Astrocyte of the spinal cord (primary cell): ENCODE measurements at regions not wholly inside any gene's neighbourhood (a gene's known extent, or its start where the extent isn't known, plus 50 kb on each side); places are given as distances from the start of the nearest gene placed in this dataset.

ENCODE experiments used
- DNase-seq: peaks from one replicate; pipeline ENCODE4 v3.0.0; 2011; ENCODE audit warnings: low read depth, low spot score
- H3K4me3 ChIP-seq: 2 replicates; pipeline ENCODE4 v1.5.1; 2011; ENCODE audit warnings: low read depth, mild to moderate bottlenecking, low read length, moderate library complexity
- CTCF ChIP-seq: IDR thresholded peaks from 2 replicates; pipeline ENCODE4 v1.5.1; 2012; ENCODE audit warnings: low read depth, mild to moderate bottlenecking, low read length, inconsistent platforms
- in situ Hi-C: cut with HindIII; loops from 2 replicates; pipeline ENCODE4 v1.10.0; 2017; ENCODE audit warnings: low sequenced_read_pairs

GRCh38 chr5:29015523-29015922 is 1977.1 kb upstream of the CDH9 start:
- DNase-seq: no peak
- no peak overlapping the region for H3K4me3 ChIP-seq
- in situ Hi-C loops: no loop called here
- no peak for TF ChIP-seq CTCF

- in situ Hi-C loops: no loop called here
- no peak overlapping the region for H3K4me3 ChIP-seq
- TF ChIP-seq CTCF: peak; percentile 11
- DNase-seq: peak; percentile 1
Measured at GRCh38 chr5:29005386-29005785, 1967.0 kb upstream of the CDH9 start.

DNA sequence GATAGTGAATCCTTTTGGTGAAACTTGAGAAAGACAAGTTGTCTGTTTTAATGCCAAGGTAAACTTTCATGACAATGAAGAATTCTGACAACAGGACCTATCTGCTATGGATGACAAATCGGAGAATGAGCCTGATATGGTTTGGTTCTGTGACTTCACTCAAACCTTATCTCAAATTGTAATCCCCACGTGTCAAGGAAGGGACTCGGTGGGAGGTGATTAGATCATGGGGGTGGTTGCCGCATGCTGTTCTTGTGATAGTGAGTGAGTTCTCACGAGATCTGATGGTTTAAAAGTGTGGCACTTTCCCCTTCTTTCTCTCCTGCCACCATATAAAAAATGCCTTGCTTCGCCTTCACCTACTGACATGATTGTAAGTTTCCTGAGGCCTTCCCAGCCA is 1964.1 kb upstream of the CDH9 start:
- H3K4me3 ChIP-seq: no peak overlapping the region
- DNase-seq: no peak
- TF ChIP-seq CTCF: no peak
- in situ Hi-C loops: no loop called here

GRCh38 chr5:29001666-29002065 is 1963.3 kb upstream of the CDH9 start:
- DNase-seq: no peak
- no peak overlapping the region for H3K4me3 ChIP-seq
- in situ Hi-C loops: no loop called here
- no peak for TF ChIP-seq CTCF

DNA sequence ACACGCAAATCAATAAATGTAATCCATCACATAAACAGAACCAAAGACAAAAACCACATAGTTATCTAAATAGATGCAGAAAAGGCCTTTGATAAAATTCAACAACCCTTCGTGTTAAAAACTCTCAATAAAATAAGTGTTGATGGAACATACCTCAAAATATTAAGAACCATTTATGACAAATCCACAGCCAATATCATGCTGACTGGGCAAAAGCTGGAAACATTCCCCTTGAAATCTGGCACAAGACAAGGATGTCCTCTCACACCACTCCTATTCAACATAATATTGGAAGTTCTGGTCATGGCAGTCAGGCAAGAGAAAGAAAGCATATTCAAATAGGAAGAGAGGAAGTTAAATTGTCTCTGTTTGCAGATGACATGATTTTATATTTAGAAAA is 1946.3 kb upstream of the CDH9 start:
- TF ChIP-seq CTCF: no peak
- in situ Hi-C loops: no loop called here
- DNase-seq: no peak
- no peak overlapping the region for H3K4me3 ChIP-seq

DNA sequence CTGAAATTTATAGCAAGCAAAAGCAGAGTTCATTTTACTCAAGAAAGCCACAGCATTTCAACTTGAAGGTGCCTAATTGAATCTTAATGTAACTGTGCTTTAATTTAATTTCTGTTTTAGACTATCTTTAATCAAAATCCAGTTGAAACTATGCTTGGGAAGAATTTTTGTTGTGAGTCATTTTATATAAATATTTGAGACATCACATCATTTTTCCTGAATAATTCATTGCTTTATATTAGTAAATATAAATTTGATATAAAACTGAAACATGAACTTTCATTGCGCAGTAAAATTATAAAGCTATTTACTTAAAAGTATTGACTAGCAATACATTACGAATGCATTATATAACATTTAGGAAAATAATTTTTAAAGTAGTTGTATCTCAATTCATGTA is 1937.1 kb upstream of the CDH9 start:
- in situ Hi-C loops: no loop called here
- no peak for DNase-seq
- no peak for TF ChIP-seq CTCF
- H3K4me3 ChIP-seq: no peak overlapping the region

GRCh38 chr5:28967848-28968247 is 1929.5 kb upstream of the CDH9 start:
- DNase-seq: no peak
- no peak overlapping the region for H3K4me3 ChIP-seq
- no peak for TF ChIP-seq CTCF
- in situ Hi-C loops: no loop called here
